H1 (cell line): ENCODE measurements at regions not wholly inside any gene's neighbourhood (a gene's known extent, or its start where the extent isn't known, plus 50 kb on each side); places are given as distances from the start of the nearest gene placed in this dataset.

ENCODE experiments used
- CTCF ChIA-PET: fragments of 300-600 bp; sonication (Branson Sonifier 250); formaldehyde crosslinking; loops from one replicate; lab custom pipeline; 2021; ENCODE audit not compliant: partially characterized antibody; lab: Charles Lee
- POLR2A ChIA-PET: fragments of 300-600 bp; sonication (Branson Sonifier 250); formaldehyde crosslinking; loops from one replicate; lab custom pipeline; 2021; ENCODE audit warnings: inconsistent platforms; ENCODE audit not compliant: partially characterized antibody; lab: Charles Lee
- DNase-seq, 2 experiments: peaks; one replicate each; pipeline versions ENCODE4 v3.0.0 to v3.0.0-alpha.2; 2010 to 2022; ENCODE audit warnings: low spot score in 2 of 2, low read depth in 1 of 2, mixed read lengths in 1 of 2
- FAIRE-seq: peaks from 2 replicates; lab custom pipeline; 2011; peaks lifted over from hg19 to GRCh38; lab: Jason Lieb, UNC
- H2AFZ ChIP-seq: 2 replicates; pipeline ENCODE4 v1.8.1; 2012; ENCODE audit warnings: low read length, inconsistent platforms
- H2AK5ac ChIP-seq: 2 replicates; pipeline ENCODE4 v1.6.1; 2013; ENCODE audit warnings: low read depth, low read length
- H2BK120ac ChIP-seq: replicated peaks from 2 replicates; pipeline ENCODE3; 2013; ENCODE audit warnings: low read depth, low read length, inconsistent platforms
- H2BK12ac ChIP-seq: 2 replicates; pipeline ENCODE4 v1.6.1; 2013; ENCODE audit warnings: low read depth, low read length
- H2BK15ac ChIP-seq: 2 replicates; pipeline ENCODE4 v1.6.1; 2013; ENCODE audit warnings: low read length
- H2BK20ac ChIP-seq: 2 replicates; pipeline ENCODE4 v1.6.1; 2013; ENCODE audit warnings: low read length
- H2BK5ac ChIP-seq: 2 replicates; pipeline ENCODE4 v1.6.1; 2013; ENCODE audit warnings: low read depth, low read length
- H3K14ac ChIP-seq: 2 replicates; pipeline ENCODE4 v1.6.1; 2013; ENCODE audit warnings: inconsistent platforms; ENCODE audit not compliant: insufficient read length
- H3K18ac ChIP-seq: 2 replicates; pipeline ENCODE4 v1.6.1; 2013; ENCODE audit warnings: low read length; ENCODE audit errors: extremely low read depth
- H3K23ac ChIP-seq: 2 replicates; pipeline ENCODE4 v1.6.1; 2013; ENCODE audit warnings: inconsistent platforms; ENCODE audit not compliant: insufficient read length
- H3K23me2 ChIP-seq: 2 replicates; pipeline ENCODE4 v1.6.1; 2013; ENCODE audit warnings: low read depth, low read length
- H3K27ac ChIP-seq: 2 replicates; pipeline ENCODE4 v1.6.1; 2011; ENCODE audit warnings: low read depth, low read length, inconsistent platforms
- H3K27me3 ChIP-seq, 4 experiments: replicated peaks in 1 of 4; 1 replicate in 1 of 4; 2 replicates in 3 of 4; pipeline versions ENCODE4 v1.6.1 to v1.8.1; 2011 to 2013; ENCODE audit warnings: low read length in 3 of 4, mild to moderate bottlenecking in 3 of 4, inconsistent platforms in 2 of 4, mixed read lengths in 2 of 4, moderate library complexity in 1 of 4; ENCODE audit not compliant: control insufficient read depth in 3 of 4, insufficient read depth in 3 of 4; ENCODE audit errors: extremely low read depth in 1 of 4
- H3K36me3 ChIP-seq, 4 experiments: 2 replicates each; pipeline versions ENCODE4 v1.6.1 to v1.8.1; 2011 to 2013; ENCODE audit warnings: mild to moderate bottlenecking in 4 of 4, low read length in 3 of 4, moderate library complexity in 2 of 4, control low read depth in 1 of 4, inconsistent platforms in 1 of 4; ENCODE audit not compliant: insufficient read depth in 4 of 4, control insufficient read depth in 2 of 4
- H3K4ac ChIP-seq: replicated peaks from 2 replicates; pipeline ENCODE3; 2013; ENCODE audit warnings: low read length, low read depth, mixed read lengths, inconsistent platforms; ENCODE audit not compliant: insufficient read length
- H3K4me1 ChIP-seq, 4 experiments: replicated peaks in 1 of 4; 1 replicate in 1 of 4; 2 replicates in 3 of 4; pipeline versions ENCODE4 v1.6.1 to v1.8.1; 2011 to 2013; ENCODE audit warnings: low read length in 3 of 4, inconsistent platforms in 2 of 4, mixed read lengths in 1 of 4; ENCODE audit not compliant: insufficient read depth in 4 of 4, control insufficient read depth in 3 of 4
- H3K4me2 ChIP-seq, 2 experiments: 2 replicates each; pipeline versions ENCODE4 v1.6.1 to v1.8.1; 2011 to 2013; ENCODE audit warnings: low read depth in 2 of 2, low read length in 2 of 2, control low read depth in 1 of 2, inconsistent platforms in 1 of 2, mild to moderate bottlenecking in 1 of 2; ENCODE audit not compliant: insufficient read depth in 1 of 2
- H3K4me3 ChIP-seq, 4 experiments: fragments of 200-600, 300-600 bp in 1 of 4; sonication (generic), shearing (Covaris generic), sonication (Bioruptor Twin) in 1 of 4; 2 replicates each; pipeline versions ENCODE4 v1.5.1 to v1.8.1; 2011 to 2016; ENCODE audit warnings: low read length in 4 of 4, low read depth in 3 of 4, control low read depth in 2 of 4, inconsistent platforms in 2 of 4, mild to moderate bottlenecking in 2 of 4, mixed read lengths in 1 of 4, moderate library complexity in 1 of 4; ENCODE audit not compliant: insufficient read depth in 2 of 4; ENCODE audit errors: extremely low read depth in 1 of 4
- H3K56ac ChIP-seq: replicated peaks from 2 replicates; pipeline ENCODE3; 2013; ENCODE audit warnings: low read depth, mild to moderate bottlenecking, mixed read lengths, low read length, inconsistent platforms; ENCODE audit not compliant: insufficient read length
- H3K79me1 ChIP-seq: 2 replicates; pipeline ENCODE4 v1.6.1; 2013; ENCODE audit warnings: low read depth, low read length, control low read depth
- H3K79me2 ChIP-seq, 2 experiments: 2 replicates each; pipeline versions ENCODE4 v1.6.1 to v1.8.1; 2012 to 2013; ENCODE audit warnings: low read length in 2 of 2, mild to moderate bottlenecking in 2 of 2, inconsistent platforms in 1 of 2; ENCODE audit not compliant: insufficient read depth in 2 of 2, control insufficient read depth in 1 of 2
- H3K9ac ChIP-seq, 4 experiments: replicated peaks in 1 of 4; 1 replicate in 1 of 4; 2 replicates in 3 of 4; pipeline versions ENCODE4 v1.6.1 to v1.8.1; 2011 to 2013; ENCODE audit warnings: low read depth in 3 of 4, low read length in 3 of 4, control low read depth in 2 of 4, mild to moderate bottlenecking in 2 of 4, moderate library complexity in 2 of 4, inconsistent platforms in 1 of 4; ENCODE audit errors: extremely low read depth in 1 of 4
- H3K9me3 ChIP-seq, 2 experiments: 2 replicates each; pipeline versions ENCODE4 v1.6.1 to v1.8.1; 2012 to 2013; ENCODE audit warnings: mild to moderate bottlenecking in 2 of 2, moderate library complexity in 2 of 2, control low read depth in 1 of 2, inconsistent platforms in 1 of 2, low read depth in 1 of 2, low read length in 1 of 2, mixed read lengths in 1 of 2; ENCODE audit not compliant: insufficient read depth in 2 of 2
- H4K20me1 ChIP-seq, 2 experiments: replicated peaks in 1 of 2; 2 replicates each; pipeline versions ENCODE3 to v1.8.1; 2011 to 2013; ENCODE audit warnings: inconsistent platforms in 2 of 2, low read length in 2 of 2, mild to moderate bottlenecking in 1 of 2; ENCODE audit not compliant: insufficient read depth in 2 of 2, control insufficient read depth in 1 of 2
- H4K5ac ChIP-seq: 2 replicates; pipeline ENCODE4 v1.6.1; 2013; ENCODE audit warnings: low read length, low read depth, mixed read lengths, inconsistent platforms; ENCODE audit not compliant: insufficient read length
- H4K8ac ChIP-seq: 2 replicates; pipeline ENCODE4 v1.8.0; 2013; ENCODE audit warnings: mild to moderate bottlenecking, moderate library complexity, low read length, inconsistent platforms; ENCODE audit not compliant: insufficient read depth; ENCODE audit errors: extremely low read depth
- H4K91ac ChIP-seq: replicated peaks from 2 replicates; pipeline ENCODE3; 2013; ENCODE audit warnings: low read length, mixed read lengths, inconsistent platforms; ENCODE audit not compliant: insufficient read length
- ATF2 ChIP-seq: IDR thresholded peaks from 2 replicates; pipeline ENCODE4 v1.6.1; 2012; ENCODE audit warnings: low read length, inconsistent platforms
- CEBPB ChIP-seq: IDR thresholded peaks from 2 replicates; pipeline ENCODE4 v1.6.1; 2012; ENCODE audit warnings: low read depth, low read length
- KDM5A ChIP-seq: fragments of 200-600 bp; IDR thresholded peaks from 2 replicates; pipeline ENCODE4 v1.7.1; 2012; ENCODE audit warnings: mild to moderate bottlenecking, low read length, inconsistent platforms, mixed read lengths
- SAP30 ChIP-seq: fragments of 300-600 bp; sonication (generic); IDR thresholded peaks from 2 replicates; pipeline ENCODE4 v1.7.1; 2012; ENCODE audit warnings: low read length, moderate library complexity, mild to moderate bottlenecking, inconsistent platforms; ENCODE audit not compliant: insufficient read depth, insufficient replicate concordance
- SRF ChIP-seq: IDR thresholded peaks from 2 replicates; pipeline ENCODE4 v1.6.1; 2011; ENCODE audit warnings: mild to moderate bottlenecking, low read depth, low read length, moderate library complexity
- USF2 ChIP-seq: IDR thresholded peaks from 2 replicates; pipeline ENCODE4 v1.6.1; 2011; ENCODE audit warnings: low read length, improper control_type of control experiment
- WGBS, 2 experiments: shearing (Covaris generic) in 1 of 2; methylation state at CpG; one replicate each; pipeline versions ENCODE4 v1.1.6 to v1.1.7; 2013 to 2015; ENCODE audit warnings: low lambda C conversion rate in 2 of 2, mixed read lengths in 2 of 2, inconsistent platforms in 1 of 2, low coverage in 1 of 2, missing lambda C conversion rate in 1 of 2; ENCODE audit not compliant: insufficient replicate concordance in 2 of 2, insufficient coverage in 1 of 2, insufficient read length in 1 of 2; ENCODE audit errors: extremely low coverage in 1 of 2, missing lambda C conversion rate in 1 of 2; 5-methylcytosine and 5-hydroxymethylcytosine counted together

GRCh38 chr9:119974026-119974425, 604.8 kb upstream of the BRINP1 start:
- no peak overlapping the region for H3K27ac ChIP-seq
- H2AFZ ChIP-seq, result no peak overlapping the region
- no peak overlapping the region for H2BK12ac ChIP-seq
- no peaks in the 10 kb centered on the region for H3K36me3 ChIP-seq
- no peak overlapping the region for H2BK15ac ChIP-seq
- no peak overlapping the region for H4K8ac ChIP-seq
- H2BK5ac ChIP-seq, result no peak overlapping the region
- FAIRE-seq (no peak), DNase-seq (no peak)
- CTCF ChIA-PET, result no interaction called here
- H4K91ac ChIP-seq, result no peak overlapping the region
- H4K20me1 ChIP-seq, result no peaks in the 10 kb centered on the region
- no peak overlapping the region for H4K5ac ChIP-seq
- no peaks in the 10 kb centered on the region for H3K79me2 ChIP-seq
- no peak overlapping the region for H3K56ac ChIP-seq
- no peaks in the 10 kb centered on the region for H3K27me3 ChIP-seq
- no peak overlapping the region for H3K4me2 ChIP-seq
- POLR2A ChIA-PET, result no interaction called here
- H3K4ac ChIP-seq, result no peak overlapping the region
- H3K4me3 ChIP-seq, result no peak overlapping the region
- no peaks in the 10 kb centered on the region for H3K23me2 ChIP-seq
- 95% methylated on average over 2 of the region's 2 CpGs; no CpG with 5 or more reads in 1 of the 2 experiments for WGBS, 2 experiments
- no peak overlapping the region; the same call in none of the 2 replicates for H2AK5ac ChIP-seq
- 0 out of 2 replicates have a peak overlapping the region, but pooled peaks have one; percentile 15 for H2BK20ac ChIP-seq
- no peak overlapping the region for H3K18ac ChIP-seq
- no peaks in the 10 kb centered on the region for H3K79me1 ChIP-seq
- no peak overlapping the region for H3K9ac ChIP-seq
- no peak overlapping the region for H3K23ac ChIP-seq
- no peak overlapping the region for H3K14ac ChIP-seq
- H3K9me3 ChIP-seq, result no peaks in the 10 kb centered on the region
- peaks cover 0 to 5% (median 2%) of the 10 kb centered on the region in 4 experiments; a peak in 2 of 7 replicates for H3K4me1 ChIP-seq
- TF ChIP-seq SRF (no peak), CEBPB (no peak), KDM5A (no peak), ATF2 (no peak), USF2 (no peak), SAP30 (no peak)
- no peak overlapping the region for H2BK120ac ChIP-seq
